ENCODE measurements at regions not wholly inside any gene's neighbourhood (a gene's known extent, or its start where the extent isn't known, plus 50 kb on each side); places are given as distances from the start of the nearest gene placed in this dataset.

- TF ChIP-seq CTCF (IDR thresholded peaks at IDR 0.05) (no peak), POLR2AphosphoS5 (IDR thresholded peaks at IDR 0.05) (no peak)
These were observed 161.9 kb upstream of the GALNT2 start for GRCh38 chr1:229905031-229905545.
